ENCODE measurements at regions not wholly inside any gene's neighbourhood (a gene's known extent, or its start where the extent isn't known, plus 50 kb on each side); places are given as distances from the start of the nearest gene placed in this dataset.

GRCh38 chr6:138011413-138011812, 95.8 kb downstream of the PERP start:
- POLR2A ChIA-PET (ENCODE audit: unreplicated experiment), result no interaction called here
- intact Hi-C loops (cut with micrococcal nuclease), result no loop called here

GRCh38 chr6:138012682-138013081, 94.5 kb downstream of the PERP start:
- Histone ChIP-seq H4K20me1 (ENCODE audit: low read length) (no peaks in the 10 kb centered on the region), H3K4me1 (ENCODE audit: insufficient read depth, low read length) (no peaks in the 10 kb centered on the region), H3K9me2 (replicated peaks; ENCODE audit: low read length) (no peaks in the 10 kb centered on the region), H3K36me3 (ENCODE audit: low read depth, low read length) (no peaks in the 10 kb centered on the region), H3K4me3 (ENCODE audit: low read length) (no peak overlapping the region), H3F3A (ENCODE audit: low read length, unreplicated experiment) (no peaks in the 10 kb centered on the region), H3K4me2 (ENCODE audit: low read length) (no peak overlapping the region), H3K27me3 (ENCODE audit: low read length) (no peaks in the 10 kb centered on the region), H3K27ac (ENCODE audit: low read length) (no peak overlapping the region), H3K9ac (ENCODE audit: low read length) (no peak overlapping the region), H2AFZ (ENCODE audit: low read length) (no peak overlapping the region), H3K79me2 (ENCODE audit: low read length) (no peaks in the 10 kb centered on the region), H3K9me3 (ENCODE audit: low read length) (no peaks in the 10 kb centered on the region)
- ATAC-seq, result no peak
- no peak for DNase-seq
- POLR2A ChIA-PET (ENCODE audit: unreplicated experiment), result no interaction called here
- no TSS peak for BruUV-seq (replicated peaks)
- TF ChIP-seq CTCF (conservative IDR thresholded peaks at IDR 0.05; ENCODE audit: low read depth, low read length), result no peak
- TF ChIP-seq EZH2 (IDR thresholded peaks at IDR 0.05; ENCODE audit: low read length, unreplicated experiment), result no peak
- no peak for TF ChIP-seq EZH2phosphoT487 (IDR thresholded peaks at IDR 0.05; ENCODE audit: borderline replicate concordance, low read length)
- intact Hi-C loops (cut with micrococcal nuclease), result no loop called here
- CTCF ChIA-PET, result no interaction called here

More at GRCh38 chr6:138011413-138011812, 95.8 kb downstream of the PERP start:
- no peak overlapping the region for H3K9ac ChIP-seq (ENCODE audit: low read length)
- H3K79me2 ChIP-seq (ENCODE audit: low read length), result no peaks in the 10 kb centered on the region
- no TSS peak for BruUV-seq (replicated peaks)
- no peak for ATAC-seq
- H3K27me3 ChIP-seq (ENCODE audit: low read length), result no peaks in the 10 kb centered on the region
- H3F3A ChIP-seq (ENCODE audit: low read length, unreplicated experiment), result no peaks in the 10 kb centered on the region
- H3K27ac ChIP-seq (ENCODE audit: low read length), result no peak overlapping the region
- no peaks in the 10 kb centered on the region for H3K4me1 ChIP-seq (ENCODE audit: insufficient read depth, low read length)
- no peaks in the 10 kb centered on the region for H3K9me2 ChIP-seq (replicated peaks; ENCODE audit: low read length)
- H3K4me3 ChIP-seq (ENCODE audit: low read length), result no peak overlapping the region
- H3K9me3 ChIP-seq (ENCODE audit: low read length), result no peaks in the 10 kb centered on the region
- no peak overlapping the region for H2AFZ ChIP-seq (ENCODE audit: low read length)
- no peaks in the 10 kb centered on the region for H4K20me1 ChIP-seq (ENCODE audit: low read length)
- no peak overlapping the region for H3K4me2 ChIP-seq (ENCODE audit: low read length)
- TF ChIP-seq EZH2 (IDR thresholded peaks at IDR 0.05; ENCODE audit: low read length, unreplicated experiment), result no peak
- TF ChIP-seq CTCF (conservative IDR thresholded peaks at IDR 0.05; ENCODE audit: low read depth, low read length), result no peak
- TF ChIP-seq EZH2phosphoT487 (IDR thresholded peaks at IDR 0.05; ENCODE audit: borderline replicate concordance, low read length), result no peak
- no peaks in the 10 kb centered on the region for H3K36me3 ChIP-seq (ENCODE audit: low read depth, low read length)
- CTCF ChIA-PET, result no interaction called here
- no peak for DNase-seq

DNA sequence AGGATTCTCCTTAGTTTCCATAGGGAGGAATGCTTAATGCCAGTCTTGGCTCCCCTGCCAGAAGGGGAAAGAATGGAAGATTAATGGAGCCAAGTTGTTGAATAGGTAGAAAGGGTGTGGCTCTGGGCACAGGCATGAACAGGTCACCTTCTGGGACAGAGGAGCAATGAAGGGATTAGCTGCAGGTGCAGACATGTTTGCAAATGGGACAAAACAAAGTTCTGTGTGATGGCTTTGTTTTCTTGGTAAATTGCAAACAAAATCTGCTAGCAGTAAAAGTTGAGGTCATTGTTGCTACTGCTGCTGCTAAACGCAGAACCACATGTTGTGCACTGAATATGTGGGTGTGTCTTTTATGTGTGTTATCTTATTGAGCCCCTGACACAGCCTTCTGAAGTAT, 93.3 kb downstream of the PERP start:
- intact Hi-C loops (cut with micrococcal nuclease), result no loop called here
- no peak for TF ChIP-seq EZH2phosphoT487 (IDR thresholded peaks at IDR 0.05; ENCODE audit: borderline replicate concordance, low read length)

More for the DNA sequence above, 93.3 kb downstream of the PERP start:
- no peak overlapping the region for H2AFZ ChIP-seq (ENCODE audit: low read length)
- no peaks in the 10 kb centered on the region for H3K4me1 ChIP-seq (ENCODE audit: insufficient read depth, low read length)
- H3K9me2 ChIP-seq (replicated peaks; ENCODE audit: low read length), result no peaks in the 10 kb centered on the region
- no peaks in the 10 kb centered on the region for H3K9me3 ChIP-seq (ENCODE audit: low read length)
- ATAC-seq, result no peak
- H3K9ac ChIP-seq (ENCODE audit: low read length), result no peak overlapping the region
- BruUV-seq (replicated peaks), result no TSS peak
- H3K4me2 ChIP-seq (ENCODE audit: low read length), result no peak overlapping the region
- no peaks in the 10 kb centered on the region for H3K79me2 ChIP-seq (ENCODE audit: low read length)
- ChIA-PET POLR2A (ENCODE audit: unreplicated experiment) (no interaction called here), CTCF (no interaction called here)
- no peaks in the 10 kb centered on the region for H4K20me1 ChIP-seq (ENCODE audit: low read length)
- no peaks in the 10 kb centered on the region for H3K36me3 ChIP-seq (ENCODE audit: low read depth, low read length)
- H3F3A ChIP-seq (ENCODE audit: low read length, unreplicated experiment), result no peaks in the 10 kb centered on the region
- DNase-seq, result no peak
- no peaks in the 10 kb centered on the region for H3K27me3 ChIP-seq (ENCODE audit: low read length)
- H3K4me3 ChIP-seq (ENCODE audit: low read length), result no peak overlapping the region
- H3K27ac ChIP-seq (ENCODE audit: low read length), result no peak overlapping the region
